Right lobe of liver (tissue), 4 donors: ENCODE measurements at regions not wholly inside any gene's neighbourhood (a gene's known extent, or its start where the extent isn't known, plus 50 kb on each side); places are given as distances from the start of the nearest gene placed in this dataset.

Source experiments
- POLR2A ChIP-seq: fragments of 450-650 bp; IDR thresholded peaks from one replicate; pipeline ENCODE4 v1.6.1; 2017; ENCODE audit warnings: antibody characterized with exemption, mild to moderate bottlenecking
- TF ChIP-seq, protein P1 (sequence below), 4 donors: fragments of 200-600 bp in 3 of 4; fragments of 450-650 bp in 1 of 4; IDR thresholded peaks; one replicate each; pipeline versions ENCODE4 v1.5.1 to v1.8.0; 2016 to 2022; ENCODE audit warnings: antibody characterized with exemption in 4 of 4, mild to moderate bottlenecking in 2 of 4
- donor health status: DM: no; HTN: no; CAD: no.
- donor health status: DM: no; HTN: no; CAD: no.
- donor health status: DM: no; HTN: yes; CAD: no.

DNA sequence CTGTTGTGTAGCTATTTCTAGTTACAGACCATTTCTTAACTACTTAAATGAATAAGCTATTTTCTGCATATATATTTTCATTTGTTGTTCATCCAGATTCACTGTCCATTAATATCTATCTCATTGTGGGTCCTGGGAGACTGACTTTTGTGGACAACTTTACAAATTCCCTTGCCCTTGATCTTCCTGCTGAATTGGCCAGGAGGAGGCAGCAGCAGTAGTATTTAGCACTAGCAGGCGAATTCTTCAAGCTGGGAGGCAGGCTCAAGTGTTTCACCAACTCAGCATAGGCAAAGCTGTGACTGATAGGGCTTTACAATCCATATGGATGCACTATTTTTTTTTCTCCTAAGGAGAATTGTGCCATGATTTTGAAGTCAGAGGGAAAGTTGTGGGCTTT is 461.0 kb upstream of the NRG3 start:
- TF ChIP-seq, protein P1, sequence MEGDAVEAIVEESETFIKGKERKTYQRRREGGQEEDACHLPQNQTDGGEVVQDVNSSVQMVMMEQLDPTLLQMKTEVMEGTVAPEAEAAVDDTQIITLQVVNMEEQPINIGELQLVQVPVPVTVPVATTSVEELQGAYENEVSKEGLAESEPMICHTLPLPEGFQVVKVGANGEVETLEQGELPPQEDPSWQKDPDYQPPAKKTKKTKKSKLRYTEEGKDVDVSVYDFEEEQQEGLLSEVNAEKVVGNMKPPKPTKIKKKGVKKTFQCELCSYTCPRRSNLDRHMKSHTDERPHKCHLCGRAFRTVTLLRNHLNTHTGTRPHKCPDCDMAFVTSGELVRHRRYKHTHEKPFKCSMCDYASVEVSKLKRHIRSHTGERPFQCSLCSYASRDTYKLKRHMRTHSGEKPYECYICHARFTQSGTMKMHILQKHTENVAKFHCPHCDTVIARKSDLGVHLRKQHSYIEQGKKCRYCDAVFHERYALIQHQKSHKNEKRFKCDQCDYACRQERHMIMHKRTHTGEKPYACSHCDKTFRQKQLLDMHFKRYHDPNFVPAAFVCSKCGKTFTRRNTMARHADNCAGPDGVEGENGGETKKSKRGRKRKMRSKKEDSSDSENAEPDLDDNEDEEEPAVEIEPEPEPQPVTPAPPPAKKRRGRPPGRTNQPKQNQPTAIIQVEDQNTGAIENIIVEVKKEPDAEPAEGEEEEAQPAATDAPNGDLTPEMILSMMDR (IDR thresholded peaks at IDR 0.05): peak; percentile 25 to 41 (median 36)
- no peak for TF ChIP-seq POLR2A
